ENCODE measurements at regions not wholly inside any gene's neighbourhood (a gene's known extent, or its start where the extent isn't known, plus 50 kb on each side); places are given as distances from the start of the nearest gene placed in this dataset.

DNA sequence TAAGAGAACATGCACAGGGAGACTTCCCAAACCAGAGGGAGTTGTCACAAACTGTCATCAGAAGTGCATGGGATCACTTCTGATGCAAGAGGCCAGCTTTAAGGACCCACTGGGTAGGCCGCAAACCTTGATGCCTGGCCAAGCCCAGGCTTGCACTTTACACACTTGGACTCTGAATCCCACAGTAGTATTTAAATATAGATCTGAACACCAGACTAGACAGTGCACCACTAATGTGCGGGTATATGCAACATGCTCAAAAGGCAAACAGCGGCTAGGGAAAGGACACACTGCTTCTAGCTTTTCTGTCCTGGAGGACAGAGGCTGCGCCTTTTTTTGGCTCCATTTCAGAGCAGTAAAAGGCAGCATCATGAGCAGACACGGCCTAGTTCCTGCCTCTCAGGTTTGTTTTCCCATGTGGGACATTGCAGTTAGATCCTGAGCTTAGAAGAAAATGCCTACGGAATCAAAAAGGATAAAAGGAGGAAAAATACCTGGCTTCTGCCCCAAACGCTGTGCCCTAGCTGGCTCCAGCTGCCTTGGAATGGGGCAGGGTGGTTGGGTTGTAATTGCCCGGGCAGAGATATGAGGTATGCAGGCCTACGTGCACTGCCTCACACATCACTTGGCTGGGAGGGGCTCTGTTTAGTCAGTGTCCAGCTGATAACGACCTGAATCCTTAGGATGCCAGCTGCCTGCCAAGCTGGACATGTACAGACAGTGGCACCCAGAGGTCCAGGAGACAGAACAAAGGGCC is 84.5 kb upstream of the EGLN3 start:
- no peak for TF ChIP-seq EZH2 (IDR thresholded peaks at IDR 0.05)
- no peak for TF ChIP-seq CTCF (IDR thresholded peaks at IDR 0.05)
- no peak for TF ChIP-seq EZH2phosphoT487 (IDR thresholded peaks at IDR 0.05)
